H9 (cell line): ENCODE measurements at regions not wholly inside any gene's neighbourhood (a gene's known extent, or its start where the extent isn't known, plus 50 kb on each side); places are given as distances from the start of the nearest gene placed in this dataset.
A peak's percentile ranks its signal among the peaks of the same experiment; 100 is the strongest.

Experiments
- DNase-seq: peaks from one replicate; pipeline ENCODE4 v3.0.0-alpha.2; 2017
- H2AFZ ChIP-seq: one replicate; pipeline ENCODE4 v1.6.1; 2013; ENCODE audit warnings: mild to moderate bottlenecking, low read length, control low read depth, moderate library complexity
- H2AK5ac ChIP-seq: 2 replicates; pipeline ENCODE4 v1.6.1; 2013; ENCODE audit warnings: low read length, control low read depth, mixed read lengths; ENCODE audit not compliant: insufficient read length
- H2BK120ac ChIP-seq: one replicate; pipeline ENCODE4 v1.6.1; 2013; ENCODE audit warnings: low read depth, mild to moderate bottlenecking, low read length, control low read depth, inconsistent platforms; ENCODE audit not compliant: poor library complexity, severe bottlenecking
- H2BK12ac ChIP-seq: 2 replicates; pipeline ENCODE4 v1.6.1; 2013; ENCODE audit warnings: low read length, control low read depth, mixed read lengths, low read depth; ENCODE audit not compliant: insufficient read length
- H2BK15ac ChIP-seq: 2 replicates; pipeline ENCODE4 v1.6.1; 2013; ENCODE audit warnings: low read depth, low read length, control low read depth
- H2BK20ac ChIP-seq: one replicate; pipeline ENCODE4 v1.6.1; 2013; ENCODE audit warnings: low read depth, mild to moderate bottlenecking, low read length, control low read depth, inconsistent platforms; ENCODE audit not compliant: poor library complexity, severe bottlenecking
- H2BK5ac ChIP-seq: 2 replicates; pipeline ENCODE4 v1.6.1; 2013; ENCODE audit warnings: low read length, control low read depth, mixed read lengths; ENCODE audit not compliant: insufficient read length
- H3K14ac ChIP-seq: 2 replicates; pipeline ENCODE4 v1.6.1; 2013; ENCODE audit warnings: low read length, control low read depth; ENCODE audit not compliant: insufficient read depth
- H3K18ac ChIP-seq: 2 replicates; pipeline ENCODE4 v1.6.1; 2013; ENCODE audit warnings: low read depth, mild to moderate bottlenecking, mixed read lengths, low read length, control low read depth; ENCODE audit not compliant: insufficient read length
- H3K23ac ChIP-seq: 2 replicates; pipeline ENCODE4 v1.6.1; 2013; ENCODE audit warnings: low read length, control low read depth, mixed read lengths, low read depth; ENCODE audit not compliant: insufficient read length
- H3K23me2 ChIP-seq: 2 replicates; pipeline ENCODE4 v1.6.1; 2013; ENCODE audit warnings: low read depth, mild to moderate bottlenecking, mixed read lengths, low read length, control low read depth; ENCODE audit not compliant: insufficient read length, poor library complexity, severe bottlenecking
- H3K27ac ChIP-seq: 2 replicates; pipeline ENCODE4 v1.5.1; 2013; ENCODE audit warnings: low read length, control low read depth, mixed read lengths, low read depth; ENCODE audit not compliant: insufficient read length
- H3K27me3 ChIP-seq: 2 replicates; pipeline ENCODE4 v1.6.1; 2013; ENCODE audit warnings: low read length, control low read depth, inconsistent platforms; ENCODE audit not compliant: insufficient read depth
- H3K4ac ChIP-seq: 2 replicates; pipeline ENCODE4 v1.6.1; 2013; ENCODE audit warnings: low read depth, mild to moderate bottlenecking, control low read depth, inconsistent platforms, low read length, moderate library complexity
- H3K4me1 ChIP-seq: 2 replicates; pipeline ENCODE4 v1.6.1; 2013; ENCODE audit warnings: low read length, control low read depth, inconsistent platforms; ENCODE audit not compliant: insufficient read depth
- H3K4me2 ChIP-seq: 2 replicates; pipeline ENCODE4 v1.6.1; 2013; ENCODE audit warnings: low read length, control low read depth, mixed read lengths; ENCODE audit not compliant: insufficient read length, insufficient read depth
- H3K56ac ChIP-seq: 2 replicates; pipeline ENCODE4 v1.6.1; 2013; ENCODE audit warnings: low read depth, mild to moderate bottlenecking, mixed read lengths, low read length, control low read depth; ENCODE audit not compliant: insufficient read length
- H3K79me1 ChIP-seq: 2 replicates; pipeline ENCODE4 v1.6.1; 2013; ENCODE audit warnings: low read depth, mild to moderate bottlenecking, moderate library complexity, low read length, control low read depth, inconsistent platforms; ENCODE audit not compliant: insufficient read depth, poor library complexity, severe bottlenecking
- H3K79me2 ChIP-seq: 2 replicates; pipeline ENCODE4 v1.6.1; 2013; ENCODE audit warnings: low read length, control low read depth, inconsistent platforms; ENCODE audit not compliant: insufficient read depth
- H3K9ac ChIP-seq: 2 replicates; pipeline ENCODE4 v1.6.1; 2013; ENCODE audit warnings: low read length, control low read depth, mixed read lengths; ENCODE audit not compliant: insufficient read length; ENCODE audit errors: extremely low read depth
- H3K9me3 ChIP-seq: one replicate; pipeline ENCODE4 v1.6.1; 2013; ENCODE audit warnings: low read depth, low read length, inconsistent platforms; ENCODE audit not compliant: control insufficient read depth
- H3T11ph ChIP-seq: one replicate; pipeline ENCODE4 v1.6.1; 2013; ENCODE audit warnings: mild to moderate bottlenecking, low read length, control low read depth, inconsistent platforms
- H4K20me1 ChIP-seq: one replicate; pipeline ENCODE4 v1.6.1; 2013; ENCODE audit not compliant: control insufficient read depth, insufficient read length, insufficient read depth
- H4K5ac ChIP-seq: 2 replicates; pipeline ENCODE4 v1.6.1; 2013; ENCODE audit warnings: low read depth, mild to moderate bottlenecking, mixed read lengths, low read length, control low read depth; ENCODE audit not compliant: insufficient read length
- H4K8ac ChIP-seq: replicated peaks from 2 replicates; pipeline ENCODE4 v1.6.1; 2013; ENCODE audit warnings: low read length, control low read depth, mixed read lengths, low read depth; ENCODE audit not compliant: insufficient read length
- H4K91ac ChIP-seq: 2 replicates; pipeline ENCODE4 v1.6.1; 2013; ENCODE audit warnings: low read depth, mild to moderate bottlenecking, moderate library complexity, mixed read lengths, low read length, control low read depth; ENCODE audit not compliant: insufficient read length
- H3K27ac Mint-ChIP-seq, 3 experiments: 2 replicates in 2 of 3; 3 replicates in 1 of 3; pipeline ENCODE4 v1.8.0; 2020 to 2021; ENCODE audit warnings: mixed read lengths in 3 of 3, mild to moderate bottlenecking in 1 of 3, moderate library complexity in 1 of 3
- H3K27me3 Mint-ChIP-seq: 2 replicates; pipeline ENCODE4 v1.8.0; 2021; ENCODE audit warnings: low read depth, mild to moderate bottlenecking, moderate library complexity, mixed read lengths
- H3K36me3 Mint-ChIP-seq, 3 experiments: 2 replicates in 2 of 3; 3 replicates in 1 of 3; pipeline ENCODE4 v1.8.0; 2020 to 2021; ENCODE audit warnings: low read depth in 3 of 3, mixed read lengths in 3 of 3; ENCODE audit not compliant: insufficient read depth in 1 of 3
- H3K4me1 Mint-ChIP-seq, 2 experiments: 2 replicates each; pipeline ENCODE4 v1.8.0; 2020; ENCODE audit warnings: mixed read lengths in 2 of 2
- H3K4me3 Mint-ChIP-seq, 2 experiments: 2 replicates in 1 of 2; 3 replicates in 1 of 2; pipeline ENCODE4 v1.8.0; 2020 to 2021; ENCODE audit warnings: mild to moderate bottlenecking in 2 of 2, mixed read lengths in 2 of 2, moderate library complexity in 1 of 2
- H3K9me3 Mint-ChIP-seq, 2 experiments: 2 replicates in 1 of 2; 3 replicates in 1 of 2; pipeline ENCODE4 v1.8.0; 2020; ENCODE audit warnings: mild to moderate bottlenecking in 2 of 2, mixed read lengths in 2 of 2, moderate library complexity in 1 of 2
- WGBS: extraction: QIAGEN DNeasy Blood & Tissue Kit; methylation state at CpG from one replicate; pipeline ENCODE4 v1.1.7; 2013; ENCODE audit warnings: missing lambda C conversion rate, low lambda C conversion rate, mixed read lengths; ENCODE audit not compliant: insufficient read length; ENCODE audit errors: extremely low coverage; 5-methylcytosine and 5-hydroxymethylcytosine counted together
- TF ChIP-seq, protein P1 (sequence below): fragments of 200-600 bp; sonication (generic); conservative IDR thresholded peaks from 3 replicates; pipeline ENCODE4 v1.8.0; 2021; ENCODE audit warnings: antibody characterized with exemption, mild to moderate bottlenecking

DNA sequence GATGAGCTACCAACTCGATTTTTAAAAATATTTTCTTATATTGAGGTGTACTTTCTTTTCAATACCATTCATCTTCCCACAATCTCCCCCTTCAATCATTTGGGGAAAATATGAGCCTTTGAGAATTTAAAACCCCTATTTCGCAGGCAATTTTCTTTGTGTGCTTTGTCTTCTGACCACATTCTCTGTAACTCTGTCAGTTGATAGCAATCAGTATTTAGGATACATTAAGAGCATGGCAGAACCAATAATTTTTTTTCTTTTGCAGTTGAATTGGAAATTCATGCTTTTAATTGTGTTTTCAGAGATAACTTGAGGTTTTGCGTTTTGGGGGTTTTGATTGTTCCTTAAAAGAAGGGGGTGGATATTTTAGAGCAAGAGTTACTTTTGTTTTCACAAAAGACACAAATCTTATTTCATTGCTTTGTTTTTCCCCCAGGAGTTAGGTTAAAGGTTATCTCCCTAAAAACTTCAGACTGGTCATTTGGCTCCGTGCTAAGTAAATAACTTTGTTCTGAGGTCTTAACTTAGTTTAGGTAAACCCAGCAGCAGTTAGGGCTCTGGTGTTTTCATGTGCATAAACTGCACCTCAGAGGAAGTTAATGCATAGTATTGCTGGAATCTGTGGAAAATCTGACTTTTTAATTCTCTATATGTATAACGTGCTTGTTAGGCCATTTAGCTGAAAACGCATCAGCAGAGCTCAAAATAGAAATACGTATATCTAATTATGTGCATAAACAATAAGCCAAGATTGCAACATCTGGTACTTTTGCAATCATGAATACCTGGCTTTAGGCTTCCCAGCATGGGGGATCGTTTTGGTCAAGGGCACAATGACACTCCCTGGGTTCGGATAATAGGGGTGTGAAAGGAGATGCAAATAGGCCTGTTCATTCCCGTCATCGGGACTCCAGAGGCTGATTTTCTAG is 676.4 kb upstream of the ANKRD30A start:
- peak overlapping the region; percentile 5 to 24; a peak in 3 of 5 replicates for H3K4me3 Mint-ChIP-seq
- H2AFZ ChIP-seq: no peak overlapping the region
- no peak overlapping the region for H2BK20ac ChIP-seq

More for the DNA sequence above, 676.4 kb upstream of the ANKRD30A start:
- no peak overlapping the region for H3K4ac ChIP-seq
- H3K14ac ChIP-seq: no peak overlapping the region
- no peaks in the 10 kb centered on the region for H3K79me2 ChIP-seq
- Mint-ChIP-seq H3K27me3 (0 out of 2 replicates have a peak, but pooled peaks cover 2% of the 10 kb centered on the region), H3K9me3 (peaks cover 8 to 16% of the 10 kb centered on the region in 2 experiments; a peak in 4 of 5 replicates), H3K4me1 (peaks cover 38% of the 10 kb centered on the region in 2 experiments), H3K27ac (peak overlapping the region; percentile 89 to 95 (median 92)), H3K36me3 (peaks cover 6 to 18% (median 9%) of the 10 kb centered on the region in 3 experiments)
- no peaks in the 10 kb centered on the region for H3K9me3 ChIP-seq
- H3T11ph ChIP-seq: no peak overlapping the region
- H3K79me1 ChIP-seq: no peaks in the 10 kb centered on the region
- H3K18ac ChIP-seq: no peak overlapping the region
- no peak overlapping the region for H3K9ac ChIP-seq
- no peak overlapping the region for H4K91ac ChIP-seq
- H4K8ac ChIP-seq: no peak overlapping the region
- no peak overlapping the region for H2BK5ac ChIP-seq
- TF ChIP-seq, protein P1, sequence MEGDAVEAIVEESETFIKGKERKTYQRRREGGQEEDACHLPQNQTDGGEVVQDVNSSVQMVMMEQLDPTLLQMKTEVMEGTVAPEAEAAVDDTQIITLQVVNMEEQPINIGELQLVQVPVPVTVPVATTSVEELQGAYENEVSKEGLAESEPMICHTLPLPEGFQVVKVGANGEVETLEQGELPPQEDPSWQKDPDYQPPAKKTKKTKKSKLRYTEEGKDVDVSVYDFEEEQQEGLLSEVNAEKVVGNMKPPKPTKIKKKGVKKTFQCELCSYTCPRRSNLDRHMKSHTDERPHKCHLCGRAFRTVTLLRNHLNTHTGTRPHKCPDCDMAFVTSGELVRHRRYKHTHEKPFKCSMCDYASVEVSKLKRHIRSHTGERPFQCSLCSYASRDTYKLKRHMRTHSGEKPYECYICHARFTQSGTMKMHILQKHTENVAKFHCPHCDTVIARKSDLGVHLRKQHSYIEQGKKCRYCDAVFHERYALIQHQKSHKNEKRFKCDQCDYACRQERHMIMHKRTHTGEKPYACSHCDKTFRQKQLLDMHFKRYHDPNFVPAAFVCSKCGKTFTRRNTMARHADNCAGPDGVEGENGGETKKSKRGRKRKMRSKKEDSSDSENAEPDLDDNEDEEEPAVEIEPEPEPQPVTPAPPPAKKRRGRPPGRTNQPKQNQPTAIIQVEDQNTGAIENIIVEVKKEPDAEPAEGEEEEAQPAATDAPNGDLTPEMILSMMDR: no peak
- H2BK15ac ChIP-seq: no peak overlapping the region
- H4K5ac ChIP-seq: no peak overlapping the region
- no peak overlapping the region for H2AK5ac ChIP-seq
- H3K56ac ChIP-seq: no peak overlapping the region
- H3K4me1 ChIP-seq: peaks cover 2% of the 10 kb centered on the region; the same call in 1 of the 2 replicates
- H3K27me3 ChIP-seq: no peaks in the 10 kb centered on the region
- no peak overlapping the region for H2BK12ac ChIP-seq
- H3K27ac ChIP-seq: peak overlapping the region; percentile 32
- no peak overlapping the region for H3K23ac ChIP-seq
- no peaks in the 10 kb centered on the region for H3K23me2 ChIP-seq
- no peaks in the 10 kb centered on the region for H4K20me1 ChIP-seq
- no CpG with 5 or more reads among the region's 11 CpGs for WGBS
- H2BK120ac ChIP-seq: no peak overlapping the region
- peak overlapping the region; percentile 72 for H3K4me2 ChIP-seq
- DNase-seq: peak; percentile 41
